H9 (cell line): ENCODE measurements at regions not wholly inside any gene's neighbourhood (a gene's known extent, or its start where the extent isn't known, plus 50 kb on each side); places are given as distances from the start of the nearest gene placed in this dataset.

Experiments used
- DNase-seq: peaks from one replicate; pipeline ENCODE4 v3.0.0-alpha.2; 2017
- H2AFZ ChIP-seq: one replicate; pipeline ENCODE4 v1.6.1; 2013; ENCODE audit warnings: mild to moderate bottlenecking, low read length, control low read depth, moderate library complexity
- H2AK5ac ChIP-seq: 2 replicates; pipeline ENCODE4 v1.6.1; 2013; ENCODE audit warnings: low read length, control low read depth, mixed read lengths; ENCODE audit not compliant: insufficient read length
- H2BK120ac ChIP-seq: one replicate; pipeline ENCODE4 v1.6.1; 2013; ENCODE audit warnings: low read depth, mild to moderate bottlenecking, low read length, control low read depth, inconsistent platforms; ENCODE audit not compliant: poor library complexity, severe bottlenecking
- H2BK12ac ChIP-seq: 2 replicates; pipeline ENCODE4 v1.6.1; 2013; ENCODE audit warnings: low read length, control low read depth, mixed read lengths, low read depth; ENCODE audit not compliant: insufficient read length
- H2BK15ac ChIP-seq: 2 replicates; pipeline ENCODE4 v1.6.1; 2013; ENCODE audit warnings: low read depth, low read length, control low read depth
- H2BK20ac ChIP-seq: one replicate; pipeline ENCODE4 v1.6.1; 2013; ENCODE audit warnings: low read depth, mild to moderate bottlenecking, low read length, control low read depth, inconsistent platforms; ENCODE audit not compliant: poor library complexity, severe bottlenecking
- H2BK5ac ChIP-seq: 2 replicates; pipeline ENCODE4 v1.6.1; 2013; ENCODE audit warnings: low read length, control low read depth, mixed read lengths; ENCODE audit not compliant: insufficient read length
- H3K14ac ChIP-seq: 2 replicates; pipeline ENCODE4 v1.6.1; 2013; ENCODE audit warnings: low read length, control low read depth; ENCODE audit not compliant: insufficient read depth
- H3K18ac ChIP-seq: 2 replicates; pipeline ENCODE4 v1.6.1; 2013; ENCODE audit warnings: low read depth, mild to moderate bottlenecking, mixed read lengths, low read length, control low read depth; ENCODE audit not compliant: insufficient read length
- H3K23ac ChIP-seq: 2 replicates; pipeline ENCODE4 v1.6.1; 2013; ENCODE audit warnings: low read length, control low read depth, mixed read lengths, low read depth; ENCODE audit not compliant: insufficient read length
- H3K23me2 ChIP-seq: 2 replicates; pipeline ENCODE4 v1.6.1; 2013; ENCODE audit warnings: low read depth, mild to moderate bottlenecking, mixed read lengths, low read length, control low read depth; ENCODE audit not compliant: insufficient read length, poor library complexity, severe bottlenecking
- H3K27ac ChIP-seq: 2 replicates; pipeline ENCODE4 v1.5.1; 2013; ENCODE audit warnings: low read length, control low read depth, mixed read lengths, low read depth; ENCODE audit not compliant: insufficient read length
- H3K27me3 ChIP-seq: 2 replicates; pipeline ENCODE4 v1.6.1; 2013; ENCODE audit warnings: low read length, control low read depth, inconsistent platforms; ENCODE audit not compliant: insufficient read depth
- H3K4ac ChIP-seq: 2 replicates; pipeline ENCODE4 v1.6.1; 2013; ENCODE audit warnings: low read depth, mild to moderate bottlenecking, control low read depth, inconsistent platforms, low read length, moderate library complexity
- H3K4me1 ChIP-seq: 2 replicates; pipeline ENCODE4 v1.6.1; 2013; ENCODE audit warnings: low read length, control low read depth, inconsistent platforms; ENCODE audit not compliant: insufficient read depth
- H3K4me2 ChIP-seq: 2 replicates; pipeline ENCODE4 v1.6.1; 2013; ENCODE audit warnings: low read length, control low read depth, mixed read lengths; ENCODE audit not compliant: insufficient read length, insufficient read depth
- H3K56ac ChIP-seq: 2 replicates; pipeline ENCODE4 v1.6.1; 2013; ENCODE audit warnings: low read depth, mild to moderate bottlenecking, mixed read lengths, low read length, control low read depth; ENCODE audit not compliant: insufficient read length
- H3K79me1 ChIP-seq: 2 replicates; pipeline ENCODE4 v1.6.1; 2013; ENCODE audit warnings: low read depth, mild to moderate bottlenecking, moderate library complexity, low read length, control low read depth, inconsistent platforms; ENCODE audit not compliant: insufficient read depth, poor library complexity, severe bottlenecking
- H3K79me2 ChIP-seq: 2 replicates; pipeline ENCODE4 v1.6.1; 2013; ENCODE audit warnings: low read length, control low read depth, inconsistent platforms; ENCODE audit not compliant: insufficient read depth
- H3K9ac ChIP-seq: 2 replicates; pipeline ENCODE4 v1.6.1; 2013; ENCODE audit warnings: low read length, control low read depth, mixed read lengths; ENCODE audit not compliant: insufficient read length; ENCODE audit errors: extremely low read depth
- H3K9me3 ChIP-seq: one replicate; pipeline ENCODE4 v1.6.1; 2013; ENCODE audit warnings: low read depth, low read length, inconsistent platforms; ENCODE audit not compliant: control insufficient read depth
- H3T11ph ChIP-seq: one replicate; pipeline ENCODE4 v1.6.1; 2013; ENCODE audit warnings: mild to moderate bottlenecking, low read length, control low read depth, inconsistent platforms
- H4K20me1 ChIP-seq: one replicate; pipeline ENCODE4 v1.6.1; 2013; ENCODE audit not compliant: control insufficient read depth, insufficient read length, insufficient read depth
- H4K5ac ChIP-seq: 2 replicates; pipeline ENCODE4 v1.6.1; 2013; ENCODE audit warnings: low read depth, mild to moderate bottlenecking, mixed read lengths, low read length, control low read depth; ENCODE audit not compliant: insufficient read length
- H4K8ac ChIP-seq: replicated peaks from 2 replicates; pipeline ENCODE4 v1.6.1; 2013; ENCODE audit warnings: low read length, control low read depth, mixed read lengths, low read depth; ENCODE audit not compliant: insufficient read length
- H4K91ac ChIP-seq: 2 replicates; pipeline ENCODE4 v1.6.1; 2013; ENCODE audit warnings: low read depth, mild to moderate bottlenecking, moderate library complexity, mixed read lengths, low read length, control low read depth; ENCODE audit not compliant: insufficient read length
- H3K27ac Mint-ChIP-seq, 3 experiments: 2 replicates in 2 of 3; 3 replicates in 1 of 3; pipeline ENCODE4 v1.8.0; 2020 to 2021; ENCODE audit warnings: mixed read lengths in 3 of 3, mild to moderate bottlenecking in 1 of 3, moderate library complexity in 1 of 3
- H3K27me3 Mint-ChIP-seq: 2 replicates; pipeline ENCODE4 v1.8.0; 2021; ENCODE audit warnings: low read depth, mild to moderate bottlenecking, moderate library complexity, mixed read lengths
- H3K36me3 Mint-ChIP-seq, 3 experiments: 2 replicates in 2 of 3; 3 replicates in 1 of 3; pipeline ENCODE4 v1.8.0; 2020 to 2021; ENCODE audit warnings: low read depth in 3 of 3, mixed read lengths in 3 of 3; ENCODE audit not compliant: insufficient read depth in 1 of 3
- H3K4me1 Mint-ChIP-seq, 2 experiments: 2 replicates each; pipeline ENCODE4 v1.8.0; 2020; ENCODE audit warnings: mixed read lengths in 2 of 2
- H3K4me3 Mint-ChIP-seq, 2 experiments: 2 replicates in 1 of 2; 3 replicates in 1 of 2; pipeline ENCODE4 v1.8.0; 2020 to 2021; ENCODE audit warnings: mild to moderate bottlenecking in 2 of 2, mixed read lengths in 2 of 2, moderate library complexity in 1 of 2
- H3K9me3 Mint-ChIP-seq, 2 experiments: 2 replicates in 1 of 2; 3 replicates in 1 of 2; pipeline ENCODE4 v1.8.0; 2020; ENCODE audit warnings: mild to moderate bottlenecking in 2 of 2, mixed read lengths in 2 of 2, moderate library complexity in 1 of 2
- WGBS: extraction: QIAGEN DNeasy Blood & Tissue Kit; methylation state at CpG from one replicate; pipeline ENCODE4 v1.1.7; 2013; ENCODE audit warnings: missing lambda C conversion rate, low lambda C conversion rate, mixed read lengths; ENCODE audit not compliant: insufficient read length; ENCODE audit errors: extremely low coverage; 5-methylcytosine and 5-hydroxymethylcytosine counted together
- TF ChIP-seq, protein P1 (sequence below): fragments of 200-600 bp; sonication (generic); conservative IDR thresholded peaks from 3 replicates; pipeline ENCODE4 v1.8.0; 2021; ENCODE audit warnings: antibody characterized with exemption, mild to moderate bottlenecking

GRCh38 chr5:90334741-90335140 lies 74.8 kb downstream of the CETN3 start:
- no peaks in the 10 kb centered on the region; the same call in 1 of the 2 replicates for H3K27me3 Mint-ChIP-seq
- Histone ChIP-seq H2BK120ac (no peak overlapping the region), H3K79me2 (no peaks in the 10 kb centered on the region), H3K18ac (no peak overlapping the region), H3K4ac (no peak overlapping the region), H2BK20ac (no peak overlapping the region), H3K79me1 (no peaks in the 10 kb centered on the region), H2BK12ac (no peak overlapping the region), H4K91ac (no peak overlapping the region), H4K20me1 (no peaks in the 10 kb centered on the region), H3K14ac (no peak overlapping the region), H4K5ac (no peak overlapping the region), H3T11ph (no peak overlapping the region), H3K9me3 (no peaks in the 10 kb centered on the region), H3K9ac (no peak overlapping the region), H4K8ac (no peak overlapping the region), H3K27me3 (no peaks in the 10 kb centered on the region), H3K56ac (no peak overlapping the region), H2BK15ac (no peak overlapping the region), H3K4me1 (peaks cover 3% of the 10 kb centered on the region; the same call in 1 of the 2 replicates), H2AFZ (no peak overlapping the region), H2BK5ac (no peak overlapping the region), H3K27ac (no peak overlapping the region), H3K23me2 (no peaks in the 10 kb centered on the region), H2AK5ac (no peak overlapping the region), H3K23ac (no peak overlapping the region), H3K4me2 (no peak overlapping the region)
- no peak overlapping the region for H3K27ac Mint-ChIP-seq
- no peaks in the 10 kb centered on the region for H3K9me3 Mint-ChIP-seq
- TF ChIP-seq, protein P1, sequence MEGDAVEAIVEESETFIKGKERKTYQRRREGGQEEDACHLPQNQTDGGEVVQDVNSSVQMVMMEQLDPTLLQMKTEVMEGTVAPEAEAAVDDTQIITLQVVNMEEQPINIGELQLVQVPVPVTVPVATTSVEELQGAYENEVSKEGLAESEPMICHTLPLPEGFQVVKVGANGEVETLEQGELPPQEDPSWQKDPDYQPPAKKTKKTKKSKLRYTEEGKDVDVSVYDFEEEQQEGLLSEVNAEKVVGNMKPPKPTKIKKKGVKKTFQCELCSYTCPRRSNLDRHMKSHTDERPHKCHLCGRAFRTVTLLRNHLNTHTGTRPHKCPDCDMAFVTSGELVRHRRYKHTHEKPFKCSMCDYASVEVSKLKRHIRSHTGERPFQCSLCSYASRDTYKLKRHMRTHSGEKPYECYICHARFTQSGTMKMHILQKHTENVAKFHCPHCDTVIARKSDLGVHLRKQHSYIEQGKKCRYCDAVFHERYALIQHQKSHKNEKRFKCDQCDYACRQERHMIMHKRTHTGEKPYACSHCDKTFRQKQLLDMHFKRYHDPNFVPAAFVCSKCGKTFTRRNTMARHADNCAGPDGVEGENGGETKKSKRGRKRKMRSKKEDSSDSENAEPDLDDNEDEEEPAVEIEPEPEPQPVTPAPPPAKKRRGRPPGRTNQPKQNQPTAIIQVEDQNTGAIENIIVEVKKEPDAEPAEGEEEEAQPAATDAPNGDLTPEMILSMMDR = no peak
- no peak overlapping the region for H3K4me3 Mint-ChIP-seq
- WGBS = no CpG with 5 or more reads among the region's 1 CpG
- no peak for DNase-seq
- peaks cover 2 to 3% of the 10 kb centered on the region in 2 experiments; a peak in 3 of 4 replicates for H3K4me1 Mint-ChIP-seq
- H3K36me3 Mint-ChIP-seq = no peaks in the 10 kb centered on the region
